Hepatocyte (in vitro differentiated cells): ENCODE measurements at regions not wholly inside any gene's neighbourhood (a gene's known extent, or its start where the extent isn't known, plus 50 kb on each side); places are given as distances from the start of the nearest gene placed in this dataset.

ENCODE experiments used
- EZH2 ChIP-seq: fragments of 200-600 bp; sonication (generic); IDR thresholded peaks from 2 replicates; pipeline ENCODE4 v1.6.1; 2016; ENCODE audit warnings: antibody characterized with exemption, mild to moderate bottlenecking, borderline replicate concordance
- TF ChIP-seq, protein P1 (sequence below): fragments of 200-600 bp; sonication (generic); IDR thresholded peaks from 2 replicates; pipeline ENCODE4 v1.5.1; 2016; ENCODE audit warnings: antibody characterized with exemption, mild to moderate bottlenecking; ENCODE audit not compliant: poor library complexity

DNA sequence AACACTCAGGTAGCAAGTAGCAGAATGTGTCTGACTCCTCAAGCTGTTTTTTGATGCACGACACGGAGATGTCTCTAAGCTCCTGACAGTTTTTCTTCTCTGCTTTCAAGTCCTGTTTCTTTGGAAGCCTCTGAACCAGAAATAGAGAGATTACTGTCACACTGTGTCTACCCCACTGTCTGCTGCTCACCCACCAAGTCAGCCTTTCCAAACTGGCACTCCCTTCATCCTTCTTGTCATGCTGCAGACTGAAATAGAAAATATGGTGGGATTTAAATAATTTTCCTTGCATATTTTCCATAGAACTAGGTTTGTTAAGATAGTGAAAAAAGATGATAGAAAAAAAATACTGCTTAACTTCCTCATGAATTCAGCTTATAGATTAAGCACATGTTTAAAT, 102.5 kb upstream of the SPANXN4 start:
- TF ChIP-seq, protein P1, sequence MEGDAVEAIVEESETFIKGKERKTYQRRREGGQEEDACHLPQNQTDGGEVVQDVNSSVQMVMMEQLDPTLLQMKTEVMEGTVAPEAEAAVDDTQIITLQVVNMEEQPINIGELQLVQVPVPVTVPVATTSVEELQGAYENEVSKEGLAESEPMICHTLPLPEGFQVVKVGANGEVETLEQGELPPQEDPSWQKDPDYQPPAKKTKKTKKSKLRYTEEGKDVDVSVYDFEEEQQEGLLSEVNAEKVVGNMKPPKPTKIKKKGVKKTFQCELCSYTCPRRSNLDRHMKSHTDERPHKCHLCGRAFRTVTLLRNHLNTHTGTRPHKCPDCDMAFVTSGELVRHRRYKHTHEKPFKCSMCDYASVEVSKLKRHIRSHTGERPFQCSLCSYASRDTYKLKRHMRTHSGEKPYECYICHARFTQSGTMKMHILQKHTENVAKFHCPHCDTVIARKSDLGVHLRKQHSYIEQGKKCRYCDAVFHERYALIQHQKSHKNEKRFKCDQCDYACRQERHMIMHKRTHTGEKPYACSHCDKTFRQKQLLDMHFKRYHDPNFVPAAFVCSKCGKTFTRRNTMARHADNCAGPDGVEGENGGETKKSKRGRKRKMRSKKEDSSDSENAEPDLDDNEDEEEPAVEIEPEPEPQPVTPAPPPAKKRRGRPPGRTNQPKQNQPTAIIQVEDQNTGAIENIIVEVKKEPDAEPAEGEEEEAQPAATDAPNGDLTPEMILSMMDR: no peak
- TF ChIP-seq EZH2: no peak
